Astrocyte of the spinal cord (primary cell): ENCODE measurements at regions not wholly inside any gene's neighbourhood (a gene's known extent, or its start where the extent isn't known, plus 50 kb on each side); places are given as distances from the start of the nearest gene placed in this dataset.

Source experiments
- DNase-seq: peaks from one replicate; pipeline ENCODE4 v3.0.0; 2011; ENCODE audit warnings: low read depth, low spot score
- H3K4me3 ChIP-seq: 2 replicates; pipeline ENCODE4 v1.5.1; 2011; ENCODE audit warnings: low read depth, mild to moderate bottlenecking, low read length, moderate library complexity
- CTCF ChIP-seq: IDR thresholded peaks from 2 replicates; pipeline ENCODE4 v1.5.1; 2012; ENCODE audit warnings: low read depth, mild to moderate bottlenecking, low read length, inconsistent platforms
- in situ Hi-C: cut with HindIII; loops from 2 replicates; pipeline ENCODE4 v1.10.0; 2017; ENCODE audit warnings: low sequenced_read_pairs

DNA sequence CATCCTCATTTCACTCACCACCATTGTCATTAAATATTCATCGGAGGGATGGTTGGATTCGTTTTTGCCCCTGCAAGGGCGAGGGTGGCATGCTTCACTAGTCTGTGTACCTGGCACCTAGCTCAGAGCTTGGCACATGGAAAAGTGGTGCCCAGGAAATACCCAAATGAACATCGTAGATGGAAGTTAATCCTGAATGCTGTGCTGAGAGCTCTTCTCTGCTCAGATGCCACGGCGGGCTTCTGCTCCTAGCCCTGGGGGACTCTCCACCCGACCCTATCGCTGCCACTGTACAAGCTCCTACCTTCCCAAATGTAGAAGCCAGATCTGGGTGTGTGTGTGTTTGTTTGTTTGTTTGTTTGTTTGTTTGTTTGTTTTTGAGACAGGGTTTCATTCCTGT, 113.0 kb upstream of the ZNF507 start:
- TF ChIP-seq CTCF, result no peak
- H3K4me3 ChIP-seq, result no peak overlapping the region
- in situ Hi-C loops, result no loop called here
- DNase-seq, result no peak

GRCh38 chr19:32233091-32233490, 112.3 kb upstream of the ZNF507 start:
- no peak for DNase-seq
- TF ChIP-seq CTCF, result no peak
- H3K4me3 ChIP-seq, result no peak overlapping the region
- in situ Hi-C loops, result no loop called here

- no peak for TF ChIP-seq CTCF
- no peak for DNase-seq
- in situ Hi-C loops, result no loop called here
- H3K4me3 ChIP-seq, result no peak overlapping the region
Measured at GRCh38 chr19:32233885-32234284, 111.5 kb upstream of the ZNF507 start.

- H3K4me3 ChIP-seq, result no peak overlapping the region
- no peak for DNase-seq
- no peak for TF ChIP-seq CTCF
- in situ Hi-C loops, result no loop called here
Measured at GRCh38 chr19:32234663-32235217, 110.7 kb upstream of the ZNF507 start.

- no peak overlapping the region for H3K4me3 ChIP-seq
- in situ Hi-C loops, result no loop called here
- no peak for DNase-seq
- no peak for TF ChIP-seq CTCF
Measured at GRCh38 chr19:32238076-32238475, 107.3 kb upstream of the ZNF507 start.

- in situ Hi-C loops, result no loop called here
- no peak for DNase-seq
- no peak overlapping the region for H3K4me3 ChIP-seq
- TF ChIP-seq CTCF, result no peak
Measured at GRCh38 chr19:32240316-32240715, 105.1 kb upstream of the ZNF507 start.

- DNase-seq, result no peak
- H3K4me3 ChIP-seq, result no peak overlapping the region
- in situ Hi-C loops, result no loop called here
- TF ChIP-seq CTCF, result no peak
Measured at GRCh38 chr19:32241306-32241705, 104.1 kb upstream of the ZNF507 start.
